Liver (tissue), 8 donors: ENCODE measurements at regions not wholly inside any gene's neighbourhood (a gene's known extent, or its start where the extent isn't known, plus 50 kb on each side); places are given as distances from the start of the nearest gene placed in this dataset.
A peak's percentile ranks its signal among the peaks of the same experiment; 100 is the strongest.

Experiments used
- DNase-seq: peaks from one replicate; pipeline ENCODE4 v3.0.0-alpha.2; 2017; ENCODE audit warnings: low spot score
- H3K27ac ChIP-seq, 2 donors: one replicate each; pipeline ENCODE4 v1.7.0; 2013; ENCODE audit warnings: inconsistent platforms in 2 of 2, low read length in 2 of 2, control low read depth in 1 of 2, low read depth in 1 of 2, mild to moderate bottlenecking in 1 of 2
- H3K27me3 ChIP-seq, 4 donors: one replicate each; pipeline versions ENCODE4 v1.6.1 to v1.7.0; 2013; ENCODE audit warnings: low read length in 3 of 4, inconsistent platforms in 1 of 4, mild to moderate bottlenecking in 1 of 4, moderate library complexity in 1 of 4; ENCODE audit not compliant: control insufficient read depth in 4 of 4, insufficient read depth in 4 of 4
- H3K36me3 ChIP-seq, 4 donors: one replicate each; pipeline versions ENCODE4 v1.6.1 to v1.7.0; 2013; ENCODE audit warnings: low read length in 3 of 4, mild to moderate bottlenecking in 3 of 4, low read depth in 1 of 4, moderate library complexity in 1 of 4; ENCODE audit not compliant: control insufficient read depth in 4 of 4, insufficient read depth in 3 of 4
- H3K4me1 ChIP-seq, 4 donors: one replicate each; pipeline versions ENCODE4 v1.6.1 to v1.7.0; 2013; ENCODE audit warnings: low read length in 3 of 4, mild to moderate bottlenecking in 3 of 4, moderate library complexity in 1 of 4; ENCODE audit not compliant: control insufficient read depth in 4 of 4, insufficient read depth in 4 of 4
- H3K4me3 ChIP-seq, 3 donors: one replicate each; pipeline versions ENCODE4 v1.6.1 to v1.7.0; 2013; ENCODE audit warnings: low read length in 3 of 3, control low read depth in 1 of 3, low read depth in 1 of 3, mild to moderate bottlenecking in 1 of 3
- H3K9ac ChIP-seq, 2 donors: one replicate each; pipeline ENCODE4 v1.7.0; 2013; ENCODE audit warnings: low read length in 2 of 2, mild to moderate bottlenecking in 2 of 2, moderate library complexity in 2 of 2, control low read depth in 1 of 2, low read depth in 1 of 2
- H3K9me3 ChIP-seq, 4 donors: one replicate each; pipeline versions ENCODE4 v1.6.1 to v1.7.0; 2013; ENCODE audit warnings: low read length in 3 of 4; ENCODE audit not compliant: control insufficient read depth in 4 of 4
- EGR1 ChIP-seq, 2 donors: IDR thresholded peaks; 2 replicates each; pipeline ENCODE4 v1.6.1; 2016 to 2018; ENCODE audit warnings: antibody characterized with exemption in 2 of 2, low read depth in 2 of 2
- FOXA1 ChIP-seq: IDR thresholded peaks from 2 replicates; pipeline ENCODE4 v1.6.1; 2016; ENCODE audit warnings: antibody characterized with exemption
- FOXA2 ChIP-seq: IDR thresholded peaks from 2 replicates; pipeline ENCODE4 v1.6.1; 2016; ENCODE audit warnings: antibody characterized with exemption
- GABPA ChIP-seq, 2 donors: IDR thresholded peaks in 1 of 2; conservative IDR thresholded peaks in 1 of 2; 2 replicates each; pipeline ENCODE4 v1.6.1; 2016; ENCODE audit warnings: antibody characterized with exemption in 2 of 2, mild to moderate bottlenecking in 1 of 2, moderate library complexity in 1 of 2
- HNF4A ChIP-seq, 2 donors: conservative IDR thresholded peaks; 2 replicates each; pipeline ENCODE4 v1.6.1; 2016; ENCODE audit warnings: antibody characterized with exemption in 2 of 2, mild to moderate bottlenecking in 2 of 2
- HNF4G ChIP-seq: IDR thresholded peaks from 2 replicates; pipeline ENCODE4 v1.6.1; 2016; ENCODE audit warnings: antibody characterized with exemption
- JUND ChIP-seq, 2 donors: IDR thresholded peaks; 2 replicates each; pipeline ENCODE4 v1.6.1; 2016; ENCODE audit warnings: antibody characterized with exemption in 2 of 2
- MAX ChIP-seq: IDR thresholded peaks from 2 replicates; pipeline ENCODE4 v1.6.1; 2016; ENCODE audit warnings: antibody characterized with exemption
- NR2F2 ChIP-seq: IDR thresholded peaks from 2 replicates; pipeline ENCODE4 v1.6.1; 2016; ENCODE audit warnings: antibody characterized with exemption
- RAD21 ChIP-seq, 2 donors: IDR thresholded peaks; 2 replicates each; pipeline ENCODE4 v1.6.1; 2016; ENCODE audit warnings: antibody characterized with exemption in 2 of 2, mild to moderate bottlenecking in 2 of 2
- RXRA ChIP-seq, 2 donors: IDR thresholded peaks; 2 replicates each; pipeline ENCODE4 v1.6.1; 2017 to 2018; ENCODE audit warnings: antibody characterized with exemption in 2 of 2, mild to moderate bottlenecking in 1 of 2
- SP1 ChIP-seq: IDR thresholded peaks from 2 replicates; pipeline ENCODE4 v1.6.1; 2018; ENCODE audit warnings: antibody characterized with exemption, mild to moderate bottlenecking
- TAF1 ChIP-seq: conservative IDR thresholded peaks from 2 replicates; pipeline ENCODE4 v1.6.1; 2016; ENCODE audit warnings: antibody characterized with exemption, mild to moderate bottlenecking
- YY1 ChIP-seq: IDR thresholded peaks from 2 replicates; pipeline ENCODE4 v1.6.1; 2016; ENCODE audit warnings: antibody characterized with exemption, mild to moderate bottlenecking
- ZBTB33 ChIP-seq: IDR thresholded peaks from 2 replicates; pipeline ENCODE4 v1.6.1; 2016; ENCODE audit warnings: antibody characterized with exemption
- WGBS: extraction: QIAGEN DNeasy Blood & Tissue Kit; methylation state at CpG from one replicate; pipeline ENCODE4 v1.1.7; 2013; 5-methylcytosine and 5-hydroxymethylcytosine counted together
- TF ChIP-seq, protein P1 (sequence below): fragments of 150-350 bp; IDR thresholded peaks from 2 replicates; pipeline ENCODE4 v1.5.1; 2017; ENCODE audit warnings: improper control_type of control experiment, low read depth, low read length; ENCODE audit not compliant: missing input control
- TF ChIP-seq, protein P2 (sequence below): IDR thresholded peaks from 2 replicates; pipeline ENCODE4 v1.6.1; 2016; ENCODE audit warnings: antibody characterized with exemption, mild to moderate bottlenecking
- donor health status: healthy.
- donor health status: healthy.
- donor health status: healthy.
- donor health status: healthy.
- donor health status: healthy.

DNA sequence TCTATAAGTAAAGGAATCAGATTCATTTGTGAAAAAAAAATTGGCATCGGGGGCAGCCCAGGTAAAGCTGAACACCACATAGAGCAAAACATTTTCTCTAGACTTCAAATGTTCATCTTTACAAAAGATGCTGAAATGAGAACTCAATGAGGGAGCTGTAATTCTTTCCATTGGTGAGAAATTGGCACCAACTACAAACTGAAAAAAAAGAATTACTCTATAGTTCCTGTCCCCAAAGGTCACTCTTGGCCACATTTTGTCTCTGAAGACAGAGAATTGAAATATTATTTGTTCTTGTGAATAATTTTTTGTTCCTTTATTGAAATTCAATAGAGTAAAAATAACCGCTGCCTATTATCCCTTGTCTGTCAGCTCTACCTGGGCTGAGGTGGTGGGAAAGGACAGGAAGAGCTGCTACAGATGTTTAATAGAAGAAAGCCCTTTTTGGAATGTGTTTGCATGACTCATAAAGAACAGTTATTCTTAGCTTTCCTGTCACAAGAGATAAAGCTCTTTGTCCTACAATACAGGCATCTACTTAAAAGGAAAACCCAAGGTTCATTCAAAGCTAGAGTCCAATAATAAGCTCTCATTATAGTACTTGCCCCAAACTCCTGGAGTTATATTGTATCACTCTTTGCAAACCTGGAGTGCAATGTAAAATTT, 380.1 kb upstream of the KITLG start:
- Histone ChIP-seq H3K9me3 (no peaks in the 10 kb centered on the region), H3K36me3 (no peaks in the 10 kb centered on the region), H3K4me1 (no peaks in the 10 kb centered on the region), H3K9ac (no peak overlapping the region), H3K27ac (no peak overlapping the region), H3K27me3 (no peaks in the 10 kb centered on the region), H3K4me3 (no peak overlapping the region)
- DNase-seq = no peak
- 90% methylated on average over 2 of the region's 2 CpGs for WGBS
- no peak for TF ChIP-seq GABPA (IDR thresholded peaks at IDR 0.05 in 1 of 2, conservative IDR thresholded peaks at IDR 0.05 in 1 of 2)
- TF ChIP-seq, protein P1, sequence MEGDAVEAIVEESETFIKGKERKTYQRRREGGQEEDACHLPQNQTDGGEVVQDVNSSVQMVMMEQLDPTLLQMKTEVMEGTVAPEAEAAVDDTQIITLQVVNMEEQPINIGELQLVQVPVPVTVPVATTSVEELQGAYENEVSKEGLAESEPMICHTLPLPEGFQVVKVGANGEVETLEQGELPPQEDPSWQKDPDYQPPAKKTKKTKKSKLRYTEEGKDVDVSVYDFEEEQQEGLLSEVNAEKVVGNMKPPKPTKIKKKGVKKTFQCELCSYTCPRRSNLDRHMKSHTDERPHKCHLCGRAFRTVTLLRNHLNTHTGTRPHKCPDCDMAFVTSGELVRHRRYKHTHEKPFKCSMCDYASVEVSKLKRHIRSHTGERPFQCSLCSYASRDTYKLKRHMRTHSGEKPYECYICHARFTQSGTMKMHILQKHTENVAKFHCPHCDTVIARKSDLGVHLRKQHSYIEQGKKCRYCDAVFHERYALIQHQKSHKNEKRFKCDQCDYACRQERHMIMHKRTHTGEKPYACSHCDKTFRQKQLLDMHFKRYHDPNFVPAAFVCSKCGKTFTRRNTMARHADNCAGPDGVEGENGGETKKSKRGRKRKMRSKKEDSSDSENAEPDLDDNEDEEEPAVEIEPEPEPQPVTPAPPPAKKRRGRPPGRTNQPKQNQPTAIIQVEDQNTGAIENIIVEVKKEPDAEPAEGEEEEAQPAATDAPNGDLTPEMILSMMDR = no peak
- no peak for TF ChIP-seq NR2F2
- TF ChIP-seq JUND (IDR thresholded peaks at IDR 0.05) = peak in 1 of 2 donors; percentile 28

DNA sequence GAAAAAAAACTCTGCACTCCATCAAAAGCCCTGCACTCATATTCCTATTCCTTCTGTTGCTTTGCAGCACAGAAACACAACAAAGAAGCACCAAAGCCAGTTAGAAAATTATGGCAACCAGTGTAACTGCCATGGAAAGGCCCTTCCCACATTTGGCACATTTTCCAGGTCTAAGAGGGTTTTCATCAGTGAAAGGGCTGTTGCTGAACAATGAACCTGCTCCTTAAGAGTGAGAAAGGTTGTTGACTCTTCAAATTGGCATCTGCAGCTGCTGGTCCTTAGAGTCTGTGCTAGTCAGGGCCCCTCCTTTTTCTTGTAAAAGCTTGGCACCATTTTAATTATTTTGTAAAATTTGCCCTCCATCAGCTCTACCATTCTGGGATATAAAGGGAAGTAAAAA, 378.7 kb upstream of the KITLG start:
- no peak overlapping the region for H3K4me3 ChIP-seq
- H3K27me3 ChIP-seq = no peaks in the 10 kb centered on the region
- H3K4me1 ChIP-seq = no peaks in the 10 kb centered on the region
- DNase-seq = no peak
- no peak overlapping the region for H3K27ac ChIP-seq
- no peaks in the 10 kb centered on the region for H3K9me3 ChIP-seq
- H3K9ac ChIP-seq = no peak overlapping the region
- no peaks in the 10 kb centered on the region for H3K36me3 ChIP-seq
- no peak for TF ChIP-seq FOXA2
- no peak for TF ChIP-seq ZBTB33
- TF ChIP-seq, protein P1 = no peak
- TF ChIP-seq SP1 = no peak
- TF ChIP-seq NR2F2 = no peak
- TF ChIP-seq HNF4G = no peak
- TF ChIP-seq YY1 = no peak
- TF ChIP-seq, protein P2, sequence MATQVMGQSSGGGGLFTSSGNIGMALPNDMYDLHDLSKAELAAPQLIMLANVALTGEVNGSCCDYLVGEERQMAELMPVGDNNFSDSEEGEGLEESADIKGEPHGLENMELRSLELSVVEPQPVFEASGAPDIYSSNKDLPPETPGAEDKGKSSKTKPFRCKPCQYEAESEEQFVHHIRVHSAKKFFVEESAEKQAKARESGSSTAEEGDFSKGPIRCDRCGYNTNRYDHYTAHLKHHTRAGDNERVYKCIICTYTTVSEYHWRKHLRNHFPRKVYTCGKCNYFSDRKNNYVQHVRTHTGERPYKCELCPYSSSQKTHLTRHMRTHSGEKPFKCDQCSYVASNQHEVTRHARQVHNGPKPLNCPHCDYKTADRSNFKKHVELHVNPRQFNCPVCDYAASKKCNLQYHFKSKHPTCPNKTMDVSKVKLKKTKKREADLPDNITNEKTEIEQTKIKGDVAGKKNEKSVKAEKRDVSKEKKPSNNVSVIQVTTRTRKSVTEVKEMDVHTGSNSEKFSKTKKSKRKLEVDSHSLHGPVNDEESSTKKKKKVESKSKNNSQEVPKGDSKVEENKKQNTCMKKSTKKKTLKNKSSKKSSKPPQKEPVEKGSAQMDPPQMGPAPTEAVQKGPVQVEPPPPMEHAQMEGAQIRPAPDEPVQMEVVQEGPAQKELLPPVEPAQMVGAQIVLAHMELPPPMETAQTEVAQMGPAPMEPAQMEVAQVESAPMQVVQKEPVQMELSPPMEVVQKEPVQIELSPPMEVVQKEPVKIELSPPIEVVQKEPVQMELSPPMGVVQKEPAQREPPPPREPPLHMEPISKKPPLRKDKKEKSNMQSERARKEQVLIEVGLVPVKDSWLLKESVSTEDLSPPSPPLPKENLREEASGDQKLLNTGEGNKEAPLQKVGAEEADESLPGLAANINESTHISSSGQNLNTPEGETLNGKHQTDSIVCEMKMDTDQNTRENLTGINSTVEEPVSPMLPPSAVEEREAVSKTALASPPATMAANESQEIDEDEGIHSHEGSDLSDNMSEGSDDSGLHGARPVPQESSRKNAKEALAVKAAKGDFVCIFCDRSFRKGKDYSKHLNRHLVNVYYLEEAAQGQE = no peak
- TF ChIP-seq RXRA (IDR thresholded peaks at IDR 0.05) = no peak
- TF ChIP-seq GABPA (IDR thresholded peaks at IDR 0.05 in 1 of 2, conservative IDR thresholded peaks at IDR 0.05 in 1 of 2) = no peak
- no peak for TF ChIP-seq RAD21 (IDR thresholded peaks at IDR 0.05)
- TF ChIP-seq HNF4A (conservative IDR thresholded peaks at IDR 0.05) = no peak
- no peak for TF ChIP-seq FOXA1
- TF ChIP-seq EGR1 (IDR thresholded peaks at IDR 0.05; ENCODE audit: low read depth in 2 of 2) = no peak
- no peak for TF ChIP-seq JUND (IDR thresholded peaks at IDR 0.05)
- no peak for TF ChIP-seq MAX
- TF ChIP-seq TAF1 = no peak
